ENCODE measurements at regions not wholly inside any gene's neighbourhood (a gene's known extent, or its start where the extent isn't known, plus 50 kb on each side); places are given as distances from the start of the nearest gene placed in this dataset.

DNA sequence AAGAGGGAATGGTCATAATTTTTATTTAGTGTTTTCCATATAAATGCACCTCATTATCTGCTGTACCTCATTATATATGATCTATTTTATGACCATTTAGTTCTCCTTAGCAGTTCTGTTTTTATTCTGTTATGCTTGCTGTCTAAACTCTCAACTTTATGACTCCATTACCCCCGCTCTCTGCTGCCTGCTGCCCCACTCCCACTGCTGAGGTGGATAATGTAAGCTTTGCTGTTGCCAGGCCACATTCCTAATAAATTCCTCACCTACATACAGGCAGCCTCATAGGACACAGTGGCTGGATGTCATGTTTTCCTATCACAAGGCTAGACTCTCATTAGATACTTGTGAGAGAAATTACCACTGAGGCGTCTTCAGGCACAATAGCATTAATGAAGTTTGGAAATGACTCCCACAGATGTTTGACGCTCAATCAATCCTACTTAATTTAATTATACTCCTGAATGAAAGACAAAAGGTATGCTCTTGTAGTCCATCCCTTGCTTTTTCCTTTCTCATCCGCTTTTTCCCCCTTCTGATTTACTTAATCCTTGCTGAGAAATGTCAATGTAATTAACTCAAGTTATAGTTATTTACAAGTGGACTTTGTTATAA is 497.5 kb upstream of the IGFBP7 start:
- TF ChIP-seq, protein P1, sequence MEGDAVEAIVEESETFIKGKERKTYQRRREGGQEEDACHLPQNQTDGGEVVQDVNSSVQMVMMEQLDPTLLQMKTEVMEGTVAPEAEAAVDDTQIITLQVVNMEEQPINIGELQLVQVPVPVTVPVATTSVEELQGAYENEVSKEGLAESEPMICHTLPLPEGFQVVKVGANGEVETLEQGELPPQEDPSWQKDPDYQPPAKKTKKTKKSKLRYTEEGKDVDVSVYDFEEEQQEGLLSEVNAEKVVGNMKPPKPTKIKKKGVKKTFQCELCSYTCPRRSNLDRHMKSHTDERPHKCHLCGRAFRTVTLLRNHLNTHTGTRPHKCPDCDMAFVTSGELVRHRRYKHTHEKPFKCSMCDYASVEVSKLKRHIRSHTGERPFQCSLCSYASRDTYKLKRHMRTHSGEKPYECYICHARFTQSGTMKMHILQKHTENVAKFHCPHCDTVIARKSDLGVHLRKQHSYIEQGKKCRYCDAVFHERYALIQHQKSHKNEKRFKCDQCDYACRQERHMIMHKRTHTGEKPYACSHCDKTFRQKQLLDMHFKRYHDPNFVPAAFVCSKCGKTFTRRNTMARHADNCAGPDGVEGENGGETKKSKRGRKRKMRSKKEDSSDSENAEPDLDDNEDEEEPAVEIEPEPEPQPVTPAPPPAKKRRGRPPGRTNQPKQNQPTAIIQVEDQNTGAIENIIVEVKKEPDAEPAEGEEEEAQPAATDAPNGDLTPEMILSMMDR (IDR thresholded peaks at IDR 0.05) = no peak
- TF ChIP-seq POLR2A (IDR thresholded peaks at IDR 0.05) (no peak), EP300 (IDR thresholded peaks at IDR 0.05) (no peak)
